ENCODE measurements at regions not wholly inside any gene's neighbourhood (a gene's known extent, or its start where the extent isn't known, plus 50 kb on each side); places are given as distances from the start of the nearest gene placed in this dataset.

GRCh38 chr13:108483981-108484380, 145.4 kb upstream of the MYO16 start:
- DNase-seq = no peak
- no peaks in the 10 kb centered on the region for H3K27me3 ChIP-seq
- H3K9me3 ChIP-seq = no peaks in the 10 kb centered on the region

GRCh38 chr13:108486096-108486495, 143.3 kb upstream of the MYO16 start:
- no peak for DNase-seq
- no peaks in the 10 kb centered on the region for H3K27me3 ChIP-seq
- no peak overlapping the region for H3K4me3 ChIP-seq
- H3K36me3 ChIP-seq = no peaks in the 10 kb centered on the region
- no peaks in the 10 kb centered on the region for H3K9me3 ChIP-seq

More at GRCh38 chr13:108483981-108484380, 145.4 kb upstream of the MYO16 start:
- Histone ChIP-seq H3K4me3 (no peak overlapping the region), H3K36me3 (no peaks in the 10 kb centered on the region)

GRCh38 chr13:108494991-108495645, 134.3 kb upstream of the MYO16 start:
- Histone ChIP-seq H3K27me3 (no peaks in the 10 kb centered on the region), H3K36me3 (no peaks in the 10 kb centered on the region), H3K9me3 (no peaks in the 10 kb centered on the region), H3K4me3 (peak overlapping the region; percentile 50)
- DNase-seq = peak; percentile 15

- DNase-seq = peak; percentile 32
- peak overlapping the region; percentile 50 for H3K4me3 ChIP-seq
- no peaks in the 10 kb centered on the region for H3K36me3 ChIP-seq
- H3K9me3 ChIP-seq = no peaks in the 10 kb centered on the region
- H3K27me3 ChIP-seq = no peaks in the 10 kb centered on the region
Measured at GRCh38 chr13:108495646-108496361, 133.6 kb upstream of the MYO16 start.

GRCh38 chr13:108496362-108497210, 132.8 kb upstream of the MYO16 start:
- peak; percentile 34 for DNase-seq
- no peaks in the 10 kb centered on the region for H3K9me3 ChIP-seq
- no peaks in the 10 kb centered on the region for H3K36me3 ChIP-seq
- peak overlapping the region; percentile 50 for H3K4me3 ChIP-seq
- no peaks in the 10 kb centered on the region for H3K27me3 ChIP-seq

- no peak for DNase-seq
- Histone ChIP-seq H3K27me3 (no peaks in the 10 kb centered on the region), H3K9me3 (no peaks in the 10 kb centered on the region), H3K4me3 (no peak overlapping the region), H3K36me3 (no peaks in the 10 kb centered on the region)
Measured at GRCh38 chr13:108500711-108501110, 128.7 kb upstream of the MYO16 start.

- Histone ChIP-seq H3K4me3 (no peak overlapping the region), H3K9me3 (peaks cover 10% of the 10 kb centered on the region), H3K27me3 (no peaks in the 10 kb centered on the region), H3K36me3 (no peaks in the 10 kb centered on the region)
- no peak for DNase-seq
Measured at GRCh38 chr13:108508263-108508662, 121.1 kb upstream of the MYO16 start.

GRCh38 chr13:108525827-108526226, 103.6 kb upstream of the MYO16 start:
- no peaks in the 10 kb centered on the region for H3K9me3 ChIP-seq
- no peak overlapping the region for H3K4me3 ChIP-seq
- DNase-seq = no peak
- H3K36me3 ChIP-seq = no peaks in the 10 kb centered on the region
- no peaks in the 10 kb centered on the region for H3K27me3 ChIP-seq

- Histone ChIP-seq H3K4me3 (no peak overlapping the region), H3K9me3 (no peaks in the 10 kb centered on the region), H3K27me3 (no peaks in the 10 kb centered on the region), H3K36me3 (no peaks in the 10 kb centered on the region)
- DNase-seq = no peak
Measured at GRCh38 chr13:108526286-108526685, 103.1 kb upstream of the MYO16 start.

GRCh38 chr13:108527844-108528243, 101.6 kb upstream of the MYO16 start:
- Histone ChIP-seq H3K36me3 (no peaks in the 10 kb centered on the region), H3K4me3 (no peak overlapping the region), H3K9me3 (no peaks in the 10 kb centered on the region), H3K27me3 (no peaks in the 10 kb centered on the region)
- no peak for DNase-seq

GRCh38 chr13:108528303-108528702, 101.1 kb upstream of the MYO16 start:
- H3K27me3 ChIP-seq = no peaks in the 10 kb centered on the region

GRCh38 chr13:108533842-108534241, 95.6 kb upstream of the MYO16 start:
- DNase-seq = no peak
- no peaks in the 10 kb centered on the region for H3K36me3 ChIP-seq
- no peaks in the 10 kb centered on the region for H3K27me3 ChIP-seq
- no peaks in the 10 kb centered on the region; the same call in 1 of the 2 replicates for H3K9me3 ChIP-seq
- no peak overlapping the region for H3K4me3 ChIP-seq

More at GRCh38 chr13:108528303-108528702, 101.1 kb upstream of the MYO16 start:
- no peaks in the 10 kb centered on the region for H3K9me3 ChIP-seq
- H3K4me3 ChIP-seq = no peak overlapping the region
- H3K36me3 ChIP-seq = no peaks in the 10 kb centered on the region
- DNase-seq = no peak

- Histone ChIP-seq H3K36me3 (no peaks in the 10 kb centered on the region), H3K4me3 (no peak overlapping the region), H3K9me3 (no peaks in the 10 kb centered on the region; the same call in 1 of the 2 replicates), H3K27me3 (no peaks in the 10 kb centered on the region)
- DNase-seq = no peak
Measured at GRCh38 chr13:108534728-108535127, 94.7 kb upstream of the MYO16 start.

- no peaks in the 10 kb centered on the region for H3K27me3 ChIP-seq
- no peaks in the 10 kb centered on the region for H3K36me3 ChIP-seq
- no peak overlapping the region for H3K4me3 ChIP-seq
- no peaks in the 10 kb centered on the region for H3K9me3 ChIP-seq
- DNase-seq = no peak
Measured at GRCh38 chr13:108549934-108550333, 79.5 kb upstream of the MYO16 start.

GRCh38 chr13:108551674-108552073, 77.7 kb upstream of the MYO16 start:
- H3K9me3 ChIP-seq = no peaks in the 10 kb centered on the region
- H3K4me3 ChIP-seq = no peak overlapping the region
- H3K36me3 ChIP-seq = no peaks in the 10 kb centered on the region
- peak; percentile 52 for DNase-seq
- no peaks in the 10 kb centered on the region for H3K27me3 ChIP-seq

- H3K4me3 ChIP-seq = no peak overlapping the region
- no peak for DNase-seq
- 0 out of 2 replicates have a peak, but pooled peaks cover 1% of the 10 kb centered on the region for H3K9me3 ChIP-seq
- no peaks in the 10 kb centered on the region for H3K36me3 ChIP-seq
- H3K27me3 ChIP-seq = no peaks in the 10 kb centered on the region
Measured at GRCh38 chr13:108558489-108558888, 70.9 kb upstream of the MYO16 start.

- DNase-seq = no peak
- H3K36me3 ChIP-seq = no peaks in the 10 kb centered on the region
- H3K27me3 ChIP-seq = no peaks in the 10 kb centered on the region
- H3K9me3 ChIP-seq = peaks cover 2% of the 10 kb centered on the region; the same call in 1 of the 2 replicates
- H3K4me3 ChIP-seq = no peak overlapping the region
Measured at GRCh38 chr13:108560093-108560492, 69.3 kb upstream of the MYO16 start.

All from MG63 (cell line).